ENCODE measurements at regions not wholly inside any gene's neighbourhood (a gene's known extent, or its start where the extent isn't known, plus 50 kb on each side); places are given as distances from the start of the nearest gene placed in this dataset.
"Not testable (repeated sequence)": the region's sequence is repeated elsewhere in the genome, so short reads cannot be mapped to it uniquely, and the experiment has no call there.

DNA sequence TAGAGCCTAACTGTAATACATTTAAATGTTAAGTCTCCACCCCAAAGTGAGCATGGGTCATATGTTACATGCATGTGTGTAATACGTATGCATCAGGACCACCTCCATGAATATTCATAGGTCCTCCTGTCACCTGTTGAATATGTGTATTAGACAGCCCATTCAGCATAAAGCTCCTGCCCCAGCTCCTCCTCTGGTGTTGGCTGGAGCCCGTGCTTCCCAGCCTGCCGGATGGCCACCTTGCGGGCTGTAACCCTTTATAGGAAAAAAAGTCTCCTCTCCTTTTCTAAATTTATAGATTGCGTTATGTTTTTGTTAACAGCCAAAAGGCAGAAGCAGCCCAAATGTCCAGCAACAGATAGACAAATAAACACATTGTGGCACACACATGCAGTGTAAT lies 299.5 kb downstream of the MED10 start:
- no peak overlapping the region for H3K27ac ChIP-seq (ENCODE audit: low read depth, low read length)
- no peak overlapping the region for H3K9ac ChIP-seq (ENCODE audit: extremely low read depth, low read length, poor library complexity, severe bottlenecking)
- no peaks in the 10 kb centered on the region for H3K9me3 Mint-ChIP-seq
- no peaks in the 10 kb centered on the region for H3K36me3 Mint-ChIP-seq (ENCODE audit: low read depth)
- TF ChIP-seq, protein P1, sequence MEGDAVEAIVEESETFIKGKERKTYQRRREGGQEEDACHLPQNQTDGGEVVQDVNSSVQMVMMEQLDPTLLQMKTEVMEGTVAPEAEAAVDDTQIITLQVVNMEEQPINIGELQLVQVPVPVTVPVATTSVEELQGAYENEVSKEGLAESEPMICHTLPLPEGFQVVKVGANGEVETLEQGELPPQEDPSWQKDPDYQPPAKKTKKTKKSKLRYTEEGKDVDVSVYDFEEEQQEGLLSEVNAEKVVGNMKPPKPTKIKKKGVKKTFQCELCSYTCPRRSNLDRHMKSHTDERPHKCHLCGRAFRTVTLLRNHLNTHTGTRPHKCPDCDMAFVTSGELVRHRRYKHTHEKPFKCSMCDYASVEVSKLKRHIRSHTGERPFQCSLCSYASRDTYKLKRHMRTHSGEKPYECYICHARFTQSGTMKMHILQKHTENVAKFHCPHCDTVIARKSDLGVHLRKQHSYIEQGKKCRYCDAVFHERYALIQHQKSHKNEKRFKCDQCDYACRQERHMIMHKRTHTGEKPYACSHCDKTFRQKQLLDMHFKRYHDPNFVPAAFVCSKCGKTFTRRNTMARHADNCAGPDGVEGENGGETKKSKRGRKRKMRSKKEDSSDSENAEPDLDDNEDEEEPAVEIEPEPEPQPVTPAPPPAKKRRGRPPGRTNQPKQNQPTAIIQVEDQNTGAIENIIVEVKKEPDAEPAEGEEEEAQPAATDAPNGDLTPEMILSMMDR (conservative IDR thresholded peaks at IDR 0.05), result no peak
- H3K4me1 Mint-ChIP-seq, result no peaks in the 10 kb centered on the region
- H3K4me3 Mint-ChIP-seq, result no peak overlapping the region
- no peaks in the 10 kb centered on the region for H3K36me3 ChIP-seq (ENCODE audit: control insufficient read depth, insufficient read depth, low read length)
- no peaks in the 10 kb centered on the region for H3K4me1 ChIP-seq (ENCODE audit: control insufficient read depth, insufficient read depth, low read length)
- no peak overlapping the region for H3K27ac Mint-ChIP-seq
- 86 to 100% methylated on average over 2 to 5 of the region's 5 CpGs for WGBS, 2 experiments (ENCODE audit: insufficient coverage in 1 of 2, insufficient read length in 1 of 2)
- no peak for DNase-seq
- H3K9me3 ChIP-seq (ENCODE audit: control insufficient read depth, low read length), result no peaks in the 10 kb centered on the region
- H3K4me3 ChIP-seq (ENCODE audit: low read length), result no peak overlapping the region
- H3K27me3 Mint-ChIP-seq (ENCODE audit: insufficient read depth), result no peaks in the 10 kb centered on the region
- H3K27me3 ChIP-seq (ENCODE audit: control insufficient read depth, insufficient read depth, low read length, poor library complexity, severe bottlenecking), result no peaks in the 10 kb centered on the region

GRCh38 chr5:6076341-6077239 lies 301.8 kb downstream of the MED10 start:
- no peak overlapping the region for H3K9ac ChIP-seq (ENCODE audit: extremely low read depth, low read length, poor library complexity, severe bottlenecking)
- 80 to 88% methylated on average over 6 to 7 of the region's 7 CpGs for WGBS, 2 experiments (ENCODE audit: insufficient coverage in 1 of 2, insufficient read length in 1 of 2)
- Mint-ChIP-seq H3K36me3 (ENCODE audit: low read depth) (no peaks in the 10 kb centered on the region), H3K9me3 (no peaks in the 10 kb centered on the region), H3K4me3 (no peak overlapping the region), H3K27ac (no peak overlapping the region), H3K27me3 (ENCODE audit: insufficient read depth) (no peaks in the 10 kb centered on the region), H3K4me1 (no peaks in the 10 kb centered on the region)
- H3K27ac ChIP-seq (ENCODE audit: low read depth, low read length), result no peak overlapping the region
- H3K4me3 ChIP-seq (ENCODE audit: low read length), result no peak overlapping the region
- DNase-seq, result no peak
- H3K36me3 ChIP-seq (ENCODE audit: control insufficient read depth, insufficient read depth, low read length), result no peaks in the 10 kb centered on the region
- no peaks in the 10 kb centered on the region for H3K27me3 ChIP-seq (ENCODE audit: control insufficient read depth, insufficient read depth, low read length, poor library complexity, severe bottlenecking)
- no peaks in the 10 kb centered on the region for H3K9me3 ChIP-seq (ENCODE audit: control insufficient read depth, low read length)
- TF ChIP-seq, protein P1 (conservative IDR thresholded peaks at IDR 0.05), result no peak
- no peaks in the 10 kb centered on the region for H3K4me1 ChIP-seq (ENCODE audit: control insufficient read depth, insufficient read depth, low read length)

- H3K4me1 Mint-ChIP-seq; H3K36me3 ChIP-seq (ENCODE audit: control insufficient read depth, insufficient read depth, low read length); H3K27me3 ChIP-seq (ENCODE audit: control insufficient read depth, insufficient read depth, low read length, poor library complexity, severe bottlenecking); H3K4me3 ChIP-seq (ENCODE audit: low read length); H3K27ac ChIP-seq (ENCODE audit: low read depth, low read length); H3K4me1 ChIP-seq (ENCODE audit: control insufficient read depth, insufficient read depth, low read length); H3K9me3 Mint-ChIP-seq; H3K36me3 Mint-ChIP-seq (ENCODE audit: low read depth); H3K27me3 Mint-ChIP-seq (ENCODE audit: insufficient read depth); H3K9me3 ChIP-seq (ENCODE audit: control insufficient read depth, low read length); DNase-seq; H3K9ac ChIP-seq (ENCODE audit: extremely low read depth, low read length, poor library complexity, severe bottlenecking); H3K27ac Mint-ChIP-seq; H3K4me3 Mint-ChIP-seq: not testable (repeated sequence)
- 80 to 92% methylated on average over 2 to 4 of the region's 4 CpGs for WGBS, 2 experiments (ENCODE audit: insufficient coverage in 1 of 2, insufficient read length in 1 of 2)
These were observed 305.9 kb downstream of the MED10 start for GRCh38 chr5:6072488-6072887.
